GM23338 (cell line): ENCODE measurements at regions not wholly inside any gene's neighbourhood (a gene's known extent, or its start where the extent isn't known, plus 50 kb on each side); places are given as distances from the start of the nearest gene placed in this dataset.

Experiments used
- ATAC-seq: fragments of 200-7000 bp; cut with Tn5 transposase; 3 replicates; pipeline ENCODE4 v1.9.1; 2020
- DNase-seq: peaks from one replicate; pipeline ENCODE4 v3.0.0-alpha.2; 2015; ENCODE audit warnings: low spot score
- H2AFZ ChIP-seq: fragments of 200-600 bp; sonication (generic); 2 replicates; pipeline ENCODE4 v1.8.0; 2016; ENCODE audit warnings: antibody characterized with exemption, mild to moderate bottlenecking, moderate library complexity
- H3F3A ChIP-seq: fragments of 200-600 bp; sonication (generic); replicated peaks from 2 replicates; pipeline ENCODE4 v1.8.0; 2017; ENCODE audit warnings: antibody characterized with exemption, mixed run types, low read depth
- H3K27ac ChIP-seq: fragments of 200-600 bp; sonication (generic); 2 replicates; pipeline ENCODE4 v1.6.1; 2016; ENCODE audit warnings: low read depth
- H3K27me3 ChIP-seq: fragments of 200-600 bp; sonication (generic); 2 replicates; pipeline ENCODE4 v1.8.0; 2016; ENCODE audit warnings: mild to moderate bottlenecking, mixed run types, moderate library complexity; ENCODE audit not compliant: insufficient read depth
- H3K36me3 ChIP-seq: fragments of 200-600 bp; sonication (generic); 2 replicates; pipeline ENCODE4 v1.8.0; 2016; ENCODE audit warnings: mild to moderate bottlenecking; ENCODE audit not compliant: insufficient read depth
- H3K4me1 ChIP-seq: fragments of 200-600 bp; sonication (generic); 2 replicates; pipeline ENCODE4 v1.8.0; 2016; ENCODE audit warnings: mild to moderate bottlenecking, moderate library complexity; ENCODE audit not compliant: insufficient read depth
- H3K4me2 ChIP-seq: fragments of 200-600 bp; sonication (generic); 2 replicates; pipeline ENCODE4 v1.7.1; 2017; ENCODE audit warnings: mixed run types
- H3K4me3 ChIP-seq: fragments of 200-600 bp; sonication (generic); 2 replicates; pipeline ENCODE4 v1.6.1; 2016; ENCODE audit warnings: mixed run types
- H3K79me2 ChIP-seq: fragments of 200-600 bp; sonication (generic); replicated peaks from 2 replicates; pipeline ENCODE4 v1.8.0; 2017; ENCODE audit warnings: mild to moderate bottlenecking; ENCODE audit not compliant: insufficient read depth
- H3K9me2 ChIP-seq: fragments of 200-600 bp; sonication (generic); 2 replicates; pipeline ENCODE4 v1.8.0; 2017; ENCODE audit not compliant: insufficient read depth
- H4K20me1 ChIP-seq: fragments of 200-600 bp; sonication (generic); replicated peaks from 2 replicates; pipeline ENCODE4 v1.8.0; 2017; ENCODE audit warnings: mild to moderate bottlenecking; ENCODE audit not compliant: insufficient read depth
- H3K27ac Mint-ChIP-seq: 2 replicates; pipeline ENCODE4 v1.8.0; 2020; ENCODE audit warnings: inconsistent platforms, mild to moderate bottlenecking, moderate library complexity, mixed read lengths
- H3K27me3 Mint-ChIP-seq: 3 replicates; pipeline ENCODE4 v1.8.0; 2022; ENCODE audit warnings: low read depth, mild to moderate bottlenecking, moderate library complexity, mixed read lengths, inconsistent platforms; ENCODE audit not compliant: insufficient read depth, poor library complexity
- H3K36me3 Mint-ChIP-seq: 3 replicates; pipeline ENCODE4 v1.8.0; 2021; ENCODE audit warnings: low read depth, mild to moderate bottlenecking, inconsistent platforms, moderate library complexity, mixed read lengths
- H3K4me1 Mint-ChIP-seq: 3 replicates; pipeline ENCODE4 v1.8.0; 2020; ENCODE audit warnings: mild to moderate bottlenecking, inconsistent platforms, mixed read lengths
- H3K4me3 Mint-ChIP-seq: 3 replicates; pipeline ENCODE4 v1.8.0; 2021; ENCODE audit warnings: moderate library complexity, mild to moderate bottlenecking, inconsistent platforms, mixed read lengths
- H3K9me3 Mint-ChIP-seq: 3 replicates; pipeline ENCODE4 v1.8.0; 2020; ENCODE audit warnings: moderate library complexity, mild to moderate bottlenecking, inconsistent platforms, mixed read lengths
- CREB1 ChIP-seq: fragments of 250-450 bp; sonication (Bioruptor Pico); IDR thresholded peaks from 2 replicates; pipeline ENCODE4 v1.5.0; 2020; ENCODE audit warnings: low read depth, mild to moderate bottlenecking, moderate library complexity
- EZH2 ChIP-seq: fragments of 200-600 bp; sonication (generic); IDR thresholded peaks from one replicate; pipeline ENCODE4 v1.8.0; 2017; ENCODE audit warnings: antibody characterized with exemption, mild to moderate bottlenecking, low read depth; ENCODE audit not compliant: unreplicated experiment
- EZH2phosphoT487 ChIP-seq: fragments of 200-600 bp; sonication (generic); IDR thresholded peaks from one replicate; pipeline ENCODE4 v1.8.1; 2018; ENCODE audit warnings: antibody characterized with exemption; ENCODE audit not compliant: unreplicated experiment
- JUNB ChIP-seq: IDR thresholded peaks from one replicate; pipeline ENCODE4 v1.6.1; 2016; ENCODE audit warnings: antibody characterized with exemption; ENCODE audit not compliant: unreplicated experiment
- NANOG ChIP-seq: IDR thresholded peaks from 2 replicates; pipeline ENCODE4 v1.6.1; 2016; ENCODE audit warnings: antibody characterized with exemption, borderline replicate concordance
- POLR2AphosphoS5 ChIP-seq: IDR thresholded peaks from 2 replicates; pipeline ENCODE4 v1.6.1; 2016; ENCODE audit warnings: antibody characterized with exemption, low read depth
- ZNF114 ChIP-seq: fragments of 250-450 bp; sonication (Bioruptor Pico); IDR thresholded peaks from 2 replicates; pipeline ENCODE4 v1.5.0; 2020; ENCODE audit warnings: mild to moderate bottlenecking, moderate library complexity
- TF ChIP-seq, protein P1 (sequence below): IDR thresholded peaks from one replicate; pipeline ENCODE4 v1.6.1; 2018; ENCODE audit warnings: antibody characterized with exemption; ENCODE audit not compliant: unreplicated experiment
- TF ChIP-seq, protein P2 (sequence below), 2 experiments: fragments of 200-600 bp in 1 of 2; sonication (generic) in 1 of 2; conservative IDR thresholded peaks; 2 replicates each; pipeline versions ENCODE4 v1.5.1 to v1.6.1; 2016 to 2017; ENCODE audit warnings: antibody characterized with exemption in 2 of 2, low read depth in 2 of 2, mild to moderate bottlenecking in 2 of 2, moderate library complexity in 1 of 2
- TF ChIP-seq, protein P3 (sequence below): fragments of 250-450 bp; sonication (Bioruptor Pico); IDR thresholded peaks from 2 replicates; pipeline ENCODE4 v1.5.0; 2020; ENCODE audit warnings: mild to moderate bottlenecking, moderate library complexity

DNA sequence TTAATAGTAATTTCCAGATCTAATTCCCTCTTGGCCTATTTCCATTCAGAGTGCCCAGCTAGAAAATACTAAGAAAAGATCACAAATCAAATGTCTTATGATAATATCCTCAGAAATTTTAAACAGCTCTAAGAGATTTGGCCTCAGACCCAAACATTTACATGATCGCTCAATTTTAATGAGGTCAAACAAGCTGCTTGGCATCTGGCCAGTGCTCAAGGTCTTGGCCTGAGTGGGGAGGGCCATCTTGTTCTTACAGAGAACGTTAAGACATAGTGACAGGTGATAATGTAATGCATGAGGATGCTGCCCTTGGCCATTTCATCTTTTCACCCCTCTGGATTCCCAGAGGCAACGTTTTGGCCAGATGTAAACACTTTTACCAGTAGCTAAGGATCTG lies 159.2 kb upstream of the SLC7A11 start (continued):
- TF ChIP-seq CREB1 (CRISPR knock-in tag) (no peak), EZH2 (no peak), EZH2phosphoT487 (no peak), NANOG (no peak)
- TF ChIP-seq, protein P1, sequence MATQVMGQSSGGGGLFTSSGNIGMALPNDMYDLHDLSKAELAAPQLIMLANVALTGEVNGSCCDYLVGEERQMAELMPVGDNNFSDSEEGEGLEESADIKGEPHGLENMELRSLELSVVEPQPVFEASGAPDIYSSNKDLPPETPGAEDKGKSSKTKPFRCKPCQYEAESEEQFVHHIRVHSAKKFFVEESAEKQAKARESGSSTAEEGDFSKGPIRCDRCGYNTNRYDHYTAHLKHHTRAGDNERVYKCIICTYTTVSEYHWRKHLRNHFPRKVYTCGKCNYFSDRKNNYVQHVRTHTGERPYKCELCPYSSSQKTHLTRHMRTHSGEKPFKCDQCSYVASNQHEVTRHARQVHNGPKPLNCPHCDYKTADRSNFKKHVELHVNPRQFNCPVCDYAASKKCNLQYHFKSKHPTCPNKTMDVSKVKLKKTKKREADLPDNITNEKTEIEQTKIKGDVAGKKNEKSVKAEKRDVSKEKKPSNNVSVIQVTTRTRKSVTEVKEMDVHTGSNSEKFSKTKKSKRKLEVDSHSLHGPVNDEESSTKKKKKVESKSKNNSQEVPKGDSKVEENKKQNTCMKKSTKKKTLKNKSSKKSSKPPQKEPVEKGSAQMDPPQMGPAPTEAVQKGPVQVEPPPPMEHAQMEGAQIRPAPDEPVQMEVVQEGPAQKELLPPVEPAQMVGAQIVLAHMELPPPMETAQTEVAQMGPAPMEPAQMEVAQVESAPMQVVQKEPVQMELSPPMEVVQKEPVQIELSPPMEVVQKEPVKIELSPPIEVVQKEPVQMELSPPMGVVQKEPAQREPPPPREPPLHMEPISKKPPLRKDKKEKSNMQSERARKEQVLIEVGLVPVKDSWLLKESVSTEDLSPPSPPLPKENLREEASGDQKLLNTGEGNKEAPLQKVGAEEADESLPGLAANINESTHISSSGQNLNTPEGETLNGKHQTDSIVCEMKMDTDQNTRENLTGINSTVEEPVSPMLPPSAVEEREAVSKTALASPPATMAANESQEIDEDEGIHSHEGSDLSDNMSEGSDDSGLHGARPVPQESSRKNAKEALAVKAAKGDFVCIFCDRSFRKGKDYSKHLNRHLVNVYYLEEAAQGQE, result no peak

DNA sequence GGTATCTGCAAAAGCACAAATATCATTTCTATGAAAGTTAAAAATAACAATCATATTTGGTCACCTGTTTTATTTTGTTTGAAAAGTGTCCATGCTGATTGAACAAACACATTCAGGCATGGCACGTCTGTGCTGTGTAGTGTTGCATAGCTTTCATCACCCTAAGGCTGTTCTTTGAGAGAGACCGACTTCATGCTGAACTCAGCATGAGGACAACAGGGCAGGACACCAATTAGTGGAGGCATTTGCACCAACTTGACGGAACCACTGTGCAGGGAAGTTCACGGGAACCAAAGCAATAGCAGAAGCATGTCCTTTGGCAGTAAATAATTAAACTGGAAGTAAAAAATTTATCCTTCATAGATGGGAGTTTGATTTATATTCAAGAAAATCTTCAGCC lies 158.4 kb upstream of the SLC7A11 start:
- Histone ChIP-seq H3K27ac (no peak overlapping the region), H3K4me2 (no peak overlapping the region), H3K36me3 (no peaks in the 10 kb centered on the region), H4K20me1 (no peaks in the 10 kb centered on the region), H3K9me2 (no peaks in the 10 kb centered on the region; the same call in 1 of the 2 replicates), H3K79me2 (no peaks in the 10 kb centered on the region), H3K27me3 (no peaks in the 10 kb centered on the region), H3F3A (no peaks in the 10 kb centered on the region), H2AFZ (no peak overlapping the region; the same call in 1 of the 2 replicates), H3K4me1 (peaks cover 12% of the 10 kb centered on the region; the same call in 1 of the 2 replicates), H3K4me3 (no peak overlapping the region)
- H3K4me3 Mint-ChIP-seq, result no peak overlapping the region
- H3K27me3 Mint-ChIP-seq, result peaks cover 3% of the 10 kb centered on the region
- no peak for ATAC-seq
- H3K36me3 Mint-ChIP-seq, result no peaks in the 10 kb centered on the region
- no peak for DNase-seq
- H3K27ac Mint-ChIP-seq, result no peak overlapping the region
- H3K4me1 Mint-ChIP-seq, result peaks cover 14% of the 10 kb centered on the region; the same call in 2 of the 3 replicates
- peaks cover 3% of the 10 kb centered on the region; the same call in 1 of the 3 replicates for H3K9me3 Mint-ChIP-seq
- TF ChIP-seq, protein P1, result no peak
- no peak for TF ChIP-seq CREB1 (CRISPR knock-in tag)
- no peak for TF ChIP-seq ZNF114 (CRISPR knock-in tag)
- TF ChIP-seq, protein P2, sequence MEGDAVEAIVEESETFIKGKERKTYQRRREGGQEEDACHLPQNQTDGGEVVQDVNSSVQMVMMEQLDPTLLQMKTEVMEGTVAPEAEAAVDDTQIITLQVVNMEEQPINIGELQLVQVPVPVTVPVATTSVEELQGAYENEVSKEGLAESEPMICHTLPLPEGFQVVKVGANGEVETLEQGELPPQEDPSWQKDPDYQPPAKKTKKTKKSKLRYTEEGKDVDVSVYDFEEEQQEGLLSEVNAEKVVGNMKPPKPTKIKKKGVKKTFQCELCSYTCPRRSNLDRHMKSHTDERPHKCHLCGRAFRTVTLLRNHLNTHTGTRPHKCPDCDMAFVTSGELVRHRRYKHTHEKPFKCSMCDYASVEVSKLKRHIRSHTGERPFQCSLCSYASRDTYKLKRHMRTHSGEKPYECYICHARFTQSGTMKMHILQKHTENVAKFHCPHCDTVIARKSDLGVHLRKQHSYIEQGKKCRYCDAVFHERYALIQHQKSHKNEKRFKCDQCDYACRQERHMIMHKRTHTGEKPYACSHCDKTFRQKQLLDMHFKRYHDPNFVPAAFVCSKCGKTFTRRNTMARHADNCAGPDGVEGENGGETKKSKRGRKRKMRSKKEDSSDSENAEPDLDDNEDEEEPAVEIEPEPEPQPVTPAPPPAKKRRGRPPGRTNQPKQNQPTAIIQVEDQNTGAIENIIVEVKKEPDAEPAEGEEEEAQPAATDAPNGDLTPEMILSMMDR (conservative IDR thresholded peaks at IDR 0.05; ENCODE audit: low read depth in 2 of 2), result no peak
- no peak for TF ChIP-seq EZH2
- TF ChIP-seq NANOG, result no peak
- no peak for TF ChIP-seq EZH2phosphoT487
- no peak for TF ChIP-seq JUNB
- TF ChIP-seq, protein P3, sequence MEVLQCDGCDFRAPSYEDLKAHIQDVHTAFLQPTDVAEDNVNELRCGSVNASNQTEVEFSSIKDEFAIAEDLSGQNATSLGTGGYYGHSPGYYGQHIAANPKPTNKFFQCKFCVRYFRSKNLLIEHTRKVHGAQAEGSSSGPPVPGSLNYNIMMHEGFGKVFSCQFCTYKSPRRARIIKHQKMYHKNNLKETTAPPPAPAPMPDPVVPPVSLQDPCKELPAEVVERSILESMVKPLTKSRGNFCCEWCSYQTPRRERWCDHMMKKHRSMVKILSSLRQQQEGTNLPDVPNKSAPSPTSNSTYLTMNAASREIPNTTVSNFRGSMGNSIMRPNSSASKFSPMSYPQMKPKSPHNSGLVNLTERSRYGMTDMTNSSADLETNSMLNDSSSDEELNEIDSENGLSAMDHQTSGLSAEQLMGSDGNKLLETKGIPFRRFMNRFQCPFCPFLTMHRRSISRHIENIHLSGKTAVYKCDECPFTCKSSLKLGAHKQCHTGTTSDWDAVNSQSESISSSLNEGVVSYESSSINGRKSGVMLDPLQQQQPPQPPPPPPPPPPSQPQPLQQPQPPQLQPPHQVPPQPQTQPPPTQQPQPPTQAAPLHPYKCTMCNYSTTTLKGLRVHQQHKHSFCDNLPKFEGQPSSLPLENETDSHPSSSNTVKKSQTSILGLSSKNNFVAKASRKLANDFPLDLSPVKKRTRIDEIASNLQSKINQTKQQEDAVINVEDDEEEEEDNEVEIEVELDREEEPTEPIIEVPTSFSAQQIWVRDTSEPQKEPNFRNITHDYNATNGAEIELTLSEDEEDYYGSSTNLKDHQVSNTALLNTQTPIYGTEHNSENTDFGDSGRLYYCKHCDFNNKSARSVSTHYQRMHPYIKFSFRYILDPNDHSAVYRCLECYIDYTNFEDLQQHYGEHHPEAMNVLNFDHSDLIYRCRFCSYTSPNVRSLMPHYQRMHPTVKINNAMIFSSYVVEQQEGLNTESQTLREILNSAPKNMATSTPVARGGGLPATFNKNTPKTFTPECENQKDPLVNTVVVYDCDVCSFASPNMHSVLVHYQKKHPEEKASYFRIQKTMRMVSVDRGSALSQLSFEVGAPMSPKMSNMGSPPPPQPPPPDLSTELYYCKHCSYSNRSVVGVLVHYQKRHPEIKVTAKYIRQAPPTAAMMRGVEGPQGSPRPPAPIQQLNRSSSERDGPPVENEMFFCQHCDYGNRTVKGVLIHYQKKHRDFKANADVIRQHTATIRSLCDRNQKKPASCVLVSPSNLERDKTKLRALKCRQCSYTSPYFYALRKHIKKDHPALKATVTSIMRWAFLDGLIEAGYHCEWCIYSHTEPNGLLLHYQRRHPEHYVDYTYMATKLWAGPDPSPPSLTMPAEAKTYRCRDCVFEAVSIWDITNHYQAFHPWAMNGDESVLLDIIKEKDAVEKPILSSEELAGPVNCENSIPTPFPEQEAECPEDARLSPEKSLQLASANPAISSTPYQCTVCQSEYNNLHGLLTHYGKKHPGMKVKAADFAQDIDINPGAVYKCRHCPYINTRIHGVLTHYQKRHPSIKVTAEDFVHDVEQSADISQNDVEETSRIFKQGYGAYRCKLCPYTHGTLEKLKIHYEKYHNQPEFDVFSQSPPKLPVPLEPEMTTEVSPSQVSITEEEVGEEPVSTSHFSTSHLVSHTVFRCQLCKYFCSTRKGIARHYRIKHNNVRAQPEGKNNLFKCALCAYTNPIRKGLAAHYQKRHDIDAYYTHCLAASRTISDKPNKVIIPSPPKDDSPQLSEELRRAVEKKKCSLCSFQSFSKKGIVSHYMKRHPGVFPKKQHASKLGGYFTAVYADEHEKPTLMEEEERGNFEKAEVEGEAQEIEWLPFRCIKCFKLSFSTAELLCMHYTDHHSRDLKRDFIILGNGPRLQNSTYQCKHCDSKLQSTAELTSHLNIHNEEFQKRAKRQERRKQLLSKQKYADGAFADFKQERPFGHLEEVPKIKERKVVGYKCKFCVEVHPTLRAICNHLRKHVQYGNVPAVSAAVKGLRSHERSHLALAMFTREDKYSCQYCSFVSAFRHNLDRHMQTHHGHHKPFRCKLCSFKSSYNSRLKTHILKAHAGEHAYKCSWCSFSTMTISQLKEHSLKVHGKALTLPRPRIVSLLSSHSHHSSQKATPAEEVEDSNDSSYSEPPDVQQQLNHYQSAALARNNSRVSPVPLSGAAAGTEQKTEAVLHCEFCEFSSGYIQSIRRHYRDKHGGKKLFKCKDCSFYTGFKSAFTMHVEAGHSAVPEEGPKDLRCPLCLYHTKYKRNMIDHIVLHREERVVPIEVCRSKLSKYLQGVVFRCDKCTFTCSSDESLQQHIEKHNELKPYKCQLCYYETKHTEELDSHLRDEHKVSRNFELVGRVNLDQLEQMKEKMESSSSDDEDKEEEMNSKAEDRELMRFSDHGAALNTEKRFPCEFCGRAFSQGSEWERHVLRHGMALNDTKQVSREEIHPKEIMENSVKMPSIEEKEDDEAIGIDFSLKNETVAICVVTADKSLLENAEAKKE (CRISPR knock-in tag), result no peak
- TF ChIP-seq POLR2AphosphoS5, result no peak
